DOHH2 (cell line): ENCODE measurements at regions not wholly inside any gene's neighbourhood (a gene's known extent, or its start where the extent isn't known, plus 50 kb on each side); places are given as distances from the start of the nearest gene placed in this dataset.
"Not testable (repeated sequence)": the region's sequence is repeated elsewhere in the genome, so short reads cannot be mapped to it uniquely, and the experiment has no call there.

Experiments used
- H3F3A ChIP-seq: fragments of 200-600 bp; sonication (generic), shearing (Covaris generic); 2 replicates; pipeline ENCODE4 v1.6.0; 2016; ENCODE audit warnings: antibody characterized with exemption, mild to moderate bottlenecking; ENCODE audit not compliant: control insufficient read depth, insufficient read depth
- H3K27ac ChIP-seq: fragments of 200-600 bp; sonication (generic); 2 replicates; pipeline ENCODE4 v1.5.1; 2014; ENCODE audit warnings: low read depth, mild to moderate bottlenecking, low read length, moderate library complexity
- H3K27me3 ChIP-seq: fragments of 200-600 bp; sonication (generic); 2 replicates; pipeline ENCODE4 v1.6.1; 2014; ENCODE audit warnings: mild to moderate bottlenecking, low read length, mixed read lengths; ENCODE audit not compliant: control insufficient read depth
- H3K36me3 ChIP-seq: fragments of 200-600 bp; sonication (generic); 2 replicates; pipeline ENCODE4 v1.6.1; 2014; ENCODE audit warnings: mild to moderate bottlenecking, low read length, moderate library complexity, mixed read lengths; ENCODE audit not compliant: control insufficient read depth
- H3K4me1 ChIP-seq: fragments of 200-600 bp; sonication (generic); 2 replicates; pipeline ENCODE4 v1.6.1; 2014; ENCODE audit warnings: mild to moderate bottlenecking, low read length, mixed read lengths; ENCODE audit not compliant: control insufficient read depth
- H3K4me2 ChIP-seq: fragments of 200-600 bp; sonication (generic); 2 replicates; pipeline ENCODE4 v1.6.0; 2014; ENCODE audit warnings: mild to moderate bottlenecking, low read length, moderate library complexity
- H3K4me3 ChIP-seq: fragments of 200-600 bp; sonication (generic); 2 replicates; pipeline ENCODE4 v1.5.1; 2014; ENCODE audit warnings: mild to moderate bottlenecking, low read length, mixed read lengths
- H3K79me2 ChIP-seq: fragments of 200-600 bp; sonication (generic); 2 replicates; pipeline ENCODE4 v1.6.1; 2014; ENCODE audit warnings: mild to moderate bottlenecking, low read length, mixed read lengths; ENCODE audit not compliant: control insufficient read depth
- H3K9me2 ChIP-seq: fragments of 200-600 bp; sonication (generic); replicated peaks from 2 replicates; pipeline ENCODE4 v1.6.1; 2014; ENCODE audit warnings: mild to moderate bottlenecking, low read length, mixed read lengths; ENCODE audit not compliant: control insufficient read depth
- H3K9me3 ChIP-seq: fragments of 200-600 bp; sonication (generic); 2 replicates; pipeline ENCODE4 v1.6.1; 2014; ENCODE audit warnings: antibody characterized with exemption, low read length, mixed read lengths; ENCODE audit not compliant: control insufficient read depth, insufficient read depth
- H4K20me1 ChIP-seq: fragments of 200-600 bp; sonication (generic); 2 replicates; pipeline ENCODE4 v1.6.0; 2014; ENCODE audit warnings: low read depth, mild to moderate bottlenecking, antibody characterized with exemption, low read length, moderate library complexity; ENCODE audit not compliant: control insufficient read depth, insufficient read depth
- EZH2phosphoT487 ChIP-seq: fragments of 200-600 bp; sonication (generic); IDR thresholded peaks from 2 replicates; pipeline ENCODE4 v1.6.1; 2017; ENCODE audit warnings: borderline replicate concordance, mild to moderate bottlenecking, antibody characterized with exemption, low read length, moderate library complexity, mixed read lengths
- TF ChIP-seq, protein P1 (sequence below): fragments of 200-600 bp; sonication (generic); IDR thresholded peaks from one replicate; pipeline ENCODE4 v1.5.1; 2014; ENCODE audit warnings: antibody characterized with exemption, mild to moderate bottlenecking, low read depth, low read length; ENCODE audit not compliant: poor library complexity, severe bottlenecking

DNA sequence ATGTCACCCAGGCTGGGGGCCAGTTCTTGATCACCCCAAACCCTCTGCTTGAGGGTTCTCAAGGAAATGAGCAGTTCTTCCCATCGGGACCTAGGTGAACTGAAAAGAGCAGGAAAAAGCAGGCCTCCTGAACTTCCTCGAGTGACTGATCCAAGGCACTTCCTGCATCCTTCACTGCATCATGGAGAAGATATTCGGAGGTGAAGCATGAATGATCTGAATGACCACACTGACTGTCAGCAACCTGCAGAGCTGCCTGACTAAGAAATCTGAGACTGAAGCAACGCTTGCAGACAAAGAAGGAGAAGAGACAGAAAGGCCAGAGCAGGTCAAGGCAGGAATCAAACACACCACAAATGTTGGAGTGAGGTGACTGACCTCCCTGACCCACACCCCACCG lies 420.2 kb downstream of the AGTPBP1 start:
- Histone ChIP-seq H3F3A (no peaks in the 10 kb centered on the region), H3K27ac (no peak overlapping the region), H3K4me3 (no peak overlapping the region), H3K79me2 (no peaks in the 10 kb centered on the region), H3K36me3 (no peaks in the 10 kb centered on the region), H4K20me1 (no peaks in the 10 kb centered on the region), H3K4me2 (no peak overlapping the region), H3K9me3 (no peaks in the 10 kb centered on the region), H3K4me1 (no peaks in the 10 kb centered on the region), H3K27me3 (no peaks in the 10 kb centered on the region), H3K9me2 (no peaks in the 10 kb centered on the region)
- no peak for TF ChIP-seq EZH2phosphoT487
- TF ChIP-seq, protein P1, sequence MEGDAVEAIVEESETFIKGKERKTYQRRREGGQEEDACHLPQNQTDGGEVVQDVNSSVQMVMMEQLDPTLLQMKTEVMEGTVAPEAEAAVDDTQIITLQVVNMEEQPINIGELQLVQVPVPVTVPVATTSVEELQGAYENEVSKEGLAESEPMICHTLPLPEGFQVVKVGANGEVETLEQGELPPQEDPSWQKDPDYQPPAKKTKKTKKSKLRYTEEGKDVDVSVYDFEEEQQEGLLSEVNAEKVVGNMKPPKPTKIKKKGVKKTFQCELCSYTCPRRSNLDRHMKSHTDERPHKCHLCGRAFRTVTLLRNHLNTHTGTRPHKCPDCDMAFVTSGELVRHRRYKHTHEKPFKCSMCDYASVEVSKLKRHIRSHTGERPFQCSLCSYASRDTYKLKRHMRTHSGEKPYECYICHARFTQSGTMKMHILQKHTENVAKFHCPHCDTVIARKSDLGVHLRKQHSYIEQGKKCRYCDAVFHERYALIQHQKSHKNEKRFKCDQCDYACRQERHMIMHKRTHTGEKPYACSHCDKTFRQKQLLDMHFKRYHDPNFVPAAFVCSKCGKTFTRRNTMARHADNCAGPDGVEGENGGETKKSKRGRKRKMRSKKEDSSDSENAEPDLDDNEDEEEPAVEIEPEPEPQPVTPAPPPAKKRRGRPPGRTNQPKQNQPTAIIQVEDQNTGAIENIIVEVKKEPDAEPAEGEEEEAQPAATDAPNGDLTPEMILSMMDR, result no peak

GRCh38 chr9:85319936-85320656 lies 421.7 kb downstream of the AGTPBP1 start:
- Histone ChIP-seq H3K9me2 (no peaks in the 10 kb centered on the region), H3K27me3 (no peaks in the 10 kb centered on the region), H3K4me3 (no peak overlapping the region), H4K20me1 (no peaks in the 10 kb centered on the region), H3K9me3 (no peaks in the 10 kb centered on the region), H3K27ac (no peak overlapping the region), H3K36me3 (no peaks in the 10 kb centered on the region), H3F3A (no peaks in the 10 kb centered on the region), H3K4me1 (no peaks in the 10 kb centered on the region), H3K4me2 (no peak overlapping the region), H3K79me2 (no peaks in the 10 kb centered on the region)
- TF ChIP-seq, protein P1, result no peak
- no peak for TF ChIP-seq EZH2phosphoT487

GRCh38 chr9:85315535-85315934 lies 426.2 kb downstream of the AGTPBP1 start:
- not testable (repeated sequence) for H3K79me2 ChIP-seq, H3F3A ChIP-seq, H3K9me2 ChIP-seq, H3K4me1 ChIP-seq, H3K4me3 ChIP-seq, H3K36me3 ChIP-seq, H4K20me1 ChIP-seq, H3K9me3 ChIP-seq, H3K4me2 ChIP-seq, H3K27ac ChIP-seq, H3K27me3 ChIP-seq

- H4K20me1 ChIP-seq, result no peaks in the 10 kb centered on the region
- H3K4me1 ChIP-seq, result no peaks in the 10 kb centered on the region
Measured at GRCh38 chr9:85310573-85310972, 431.2 kb downstream of the AGTPBP1 start.

More at GRCh38 chr9:85310573-85310972, 431.2 kb downstream of the AGTPBP1 start:
- Histone ChIP-seq H3K9me2 (no peaks in the 10 kb centered on the region), H3K79me2 (no peaks in the 10 kb centered on the region), H3K36me3 (no peaks in the 10 kb centered on the region), H3F3A (no peaks in the 10 kb centered on the region), H3K27me3 (no peaks in the 10 kb centered on the region), H3K4me2 (no peak overlapping the region), H3K27ac (no peak overlapping the region), H3K9me3 (peaks cover 6% of the 10 kb centered on the region; the same call in 1 of the 2 replicates), H3K4me3 (no peak overlapping the region)
- TF ChIP-seq EZH2phosphoT487, result no peak
- TF ChIP-seq, protein P1, result no peak
